ENCODE measurements at regions not wholly inside any gene's neighbourhood (a gene's known extent, or its start where the extent isn't known, plus 50 kb on each side); places are given as distances from the start of the nearest gene placed in this dataset.

GRCh38 chrX:107537815-107538214 is 88.4 kb downstream of the FRMPD3 start:
- in situ Hi-C loops (cut with MboI), result no loop called here
- ChIA-PET CTCF (interaction anchor here (1.0 to 3.8 kb wide), 5 partner anchors 17 to 243 kb away, joined by 3 to 30 read pairs (median 5); partner anchors contain the start of genes NCBP2L and TSC22D3), POLR2A (no interaction called here), RAD21 (ENCODE audit: unreplicated experiment) (no interaction called here), SMC1A (ENCODE audit: uncharacterized antibody, unreplicated experiment) (interaction anchor here (1.0 kb wide), 1 partner anchor 94 kb away, joined by 4 read pairs; no protein-coding TSS in a partner anchor)
- Histone ChIP-seq H2AFZ (ENCODE audit: control insufficient read depth, low read depth, low read length) (no peak overlapping the region), H3K4me2 (ENCODE audit: control insufficient read depth, insufficient read depth) (no peak overlapping the region), H3K36me3 (ENCODE audit: control insufficient read depth in 2 of 2, insufficient read depth in 2 of 2, low read length in 1 of 2) (no peaks in the 10 kb centered on the region), H3K27me3 (replicated peaks in 1 of 2; ENCODE audit: control insufficient read depth in 2 of 2, insufficient read depth in 2 of 2, low read length in 1 of 2) (no peaks in the 10 kb centered on the region; a peak in 2 of 4 replicates), H4K20me1 (ENCODE audit: control insufficient read depth, insufficient read depth) (no peaks in the 10 kb centered on the region), H3K9me3 (replicated peaks; ENCODE audit: control insufficient read depth, insufficient read depth, low read length) (no peaks in the 10 kb centered on the region), H3K4me1 (ENCODE audit: control insufficient read depth, insufficient read depth, low read length) (no peaks in the 10 kb centered on the region), H3K79me2 (ENCODE audit: control insufficient read depth, insufficient read depth, low read length) (no peaks in the 10 kb centered on the region), H3K27ac (ENCODE audit: control insufficient read depth, insufficient read depth) (no peak overlapping the region), H3K9ac (ENCODE audit: control insufficient read depth, insufficient read depth, low read length) (no peak overlapping the region), H3K4me3 (no peak overlapping the region)
- intact Hi-C loops (cut with micrococcal nuclease; ENCODE audit: unreplicated experiment), result loop anchor here (2.0 to 5.0 kb wide), 2 partner anchors 104 to 239 kb away; partner anchors contain the start of gene NCBP2L
- DNase-seq (ENCODE audit: low read depth, low spot score) (no peak), FAIRE-seq (no peak), ATAC-seq (peak; percentile 80)
- no TSS peak for BruUV-seq (replicated peaks)
- no peak for TF ChIP-seq NR2F1 (conservative IDR thresholded peaks at IDR 0.05)
- no peak for TF ChIP-seq USF1 (IDR thresholded peaks at IDR 0.05; ENCODE audit: borderline replicate concordance, extremely low read length, insufficient read depth, low read depth, low read length)
- peak; percentile 49 to 55 (median 51); a peak in 4 of 6 replicates for TF ChIP-seq CTCF (IDR thresholded peaks at IDR 0.05 in 2 of 3, conservative IDR thresholded peaks at IDR 0.05 in 1 of 3; ENCODE audit: control insufficient read depth in 2 of 3, extremely low read depth in 1 of 3, insufficient read depth in 1 of 3, low read depth in 3 of 3, low read length in 3 of 3)
- TF ChIP-seq SREBF2 (IDR thresholded peaks at IDR 0.05; ENCODE audit: low read length), result no peak
- peak; percentile 64 for TF ChIP-seq RAD21 (IDR thresholded peaks at IDR 0.05; ENCODE audit: insufficient read depth, low read depth, low read length)
- TF ChIP-seq HSF1 (IDR thresholded peaks at IDR 0.05; ENCODE audit: low read depth, low read length), result no peak
- WGBS (ENCODE audit: insufficient coverage, insufficient replicate concordance, low lambda C conversion rate, missing lambda C conversion rate), result 20% methylated on average over 6 of the region's 6 CpGs
